ENCODE measurements at regions not wholly inside any gene's neighbourhood (a gene's known extent, or its start where the extent isn't known, plus 50 kb on each side); places are given as distances from the start of the nearest gene placed in this dataset.

DNA sequence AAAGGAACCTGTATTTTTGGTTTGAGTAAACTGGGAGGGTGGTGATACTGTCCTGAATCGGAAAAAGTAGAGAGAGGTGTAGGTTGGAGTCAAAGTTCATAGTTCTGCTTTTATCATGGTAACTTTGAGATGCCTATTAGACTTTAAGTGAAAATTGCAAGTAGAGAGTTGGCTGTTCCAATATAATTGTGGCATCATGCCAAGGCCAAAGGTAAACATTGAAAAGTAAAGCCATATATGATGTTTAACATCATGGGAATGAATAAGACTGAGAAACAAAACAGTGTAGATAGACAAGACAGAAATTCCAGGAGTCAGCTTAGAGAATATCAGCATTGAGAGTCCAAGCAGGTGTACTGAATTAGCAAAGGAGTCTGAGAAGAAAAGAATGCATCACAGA lies 570.9 kb downstream of the HTR7 start:
- Histone ChIP-seq H3K36me3 (ENCODE audit: control insufficient read depth in 2 of 2, extremely low read depth in 1 of 2, insufficient read depth in 2 of 2, low read length in 2 of 2) (no peaks in the 10 kb centered on the region), H3K4me2 (ENCODE audit: control insufficient read depth, extremely low read depth, insufficient read depth, low read depth, low read length) (no peak overlapping the region), H3K9ac (ENCODE audit: control insufficient read depth, extremely low read depth, insufficient read depth, low read length) (no peak overlapping the region), H3K9me1 (ENCODE audit: control insufficient read depth, extremely low read depth, insufficient read depth, low read length) (no peaks in the 10 kb centered on the region), H4K20me1 (ENCODE audit: control insufficient read depth, extremely low read depth, insufficient read depth, low read length) (no peaks in the 10 kb centered on the region), H3K79me2 (ENCODE audit: control insufficient read depth, insufficient read depth, low read length) (no peaks in the 10 kb centered on the region), H3K4me3 (ENCODE audit: control insufficient read depth in 2 of 3, extremely low read depth in 1 of 3, insufficient read depth in 2 of 3, low read depth in 1 of 3, low read length in 3 of 3) (no peak overlapping the region), H3K27ac (ENCODE audit: control insufficient read depth, insufficient read depth, low read length) (no peak overlapping the region), H2AFZ (ENCODE audit: control insufficient read depth, low read length) (no peak overlapping the region), H3K27me3 (ENCODE audit: control insufficient read depth, extremely low read depth, insufficient read depth, low read length) (no peaks in the 10 kb centered on the region), H3K9me3 (ENCODE audit: control insufficient read depth, low read depth, low read length) (no peaks in the 10 kb centered on the region), H3K4me1 (ENCODE audit: control insufficient read depth, extremely low read depth, insufficient read depth, low read length) (peaks cover 9% of the 10 kb centered on the region)
- no peak for FAIRE-seq
- dilution Hi-C loops (cut with MboI; ENCODE audit: extremely low pct_ligation_motif_present, low sequenced_read_pairs) = no loop called here
- TF ChIP-seq, protein P1, sequence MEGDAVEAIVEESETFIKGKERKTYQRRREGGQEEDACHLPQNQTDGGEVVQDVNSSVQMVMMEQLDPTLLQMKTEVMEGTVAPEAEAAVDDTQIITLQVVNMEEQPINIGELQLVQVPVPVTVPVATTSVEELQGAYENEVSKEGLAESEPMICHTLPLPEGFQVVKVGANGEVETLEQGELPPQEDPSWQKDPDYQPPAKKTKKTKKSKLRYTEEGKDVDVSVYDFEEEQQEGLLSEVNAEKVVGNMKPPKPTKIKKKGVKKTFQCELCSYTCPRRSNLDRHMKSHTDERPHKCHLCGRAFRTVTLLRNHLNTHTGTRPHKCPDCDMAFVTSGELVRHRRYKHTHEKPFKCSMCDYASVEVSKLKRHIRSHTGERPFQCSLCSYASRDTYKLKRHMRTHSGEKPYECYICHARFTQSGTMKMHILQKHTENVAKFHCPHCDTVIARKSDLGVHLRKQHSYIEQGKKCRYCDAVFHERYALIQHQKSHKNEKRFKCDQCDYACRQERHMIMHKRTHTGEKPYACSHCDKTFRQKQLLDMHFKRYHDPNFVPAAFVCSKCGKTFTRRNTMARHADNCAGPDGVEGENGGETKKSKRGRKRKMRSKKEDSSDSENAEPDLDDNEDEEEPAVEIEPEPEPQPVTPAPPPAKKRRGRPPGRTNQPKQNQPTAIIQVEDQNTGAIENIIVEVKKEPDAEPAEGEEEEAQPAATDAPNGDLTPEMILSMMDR (optimal IDR thresholded peaks at IDR 0.05 in 1 of 3, IDR thresholded peaks at IDR 0.05 in 1 of 3, conservative IDR thresholded peaks at IDR 0.05 in 1 of 3; ENCODE audit: extremely low read depth in 1 of 3, insufficient read depth in 2 of 3, low read length in 3 of 3) = no peak
- no peak for TF ChIP-seq EZH2 (IDR thresholded peaks at IDR 0.05; ENCODE audit: low read length)
- DNase-seq (ENCODE audit: low read depth, low spot score) = no peak

DNA sequence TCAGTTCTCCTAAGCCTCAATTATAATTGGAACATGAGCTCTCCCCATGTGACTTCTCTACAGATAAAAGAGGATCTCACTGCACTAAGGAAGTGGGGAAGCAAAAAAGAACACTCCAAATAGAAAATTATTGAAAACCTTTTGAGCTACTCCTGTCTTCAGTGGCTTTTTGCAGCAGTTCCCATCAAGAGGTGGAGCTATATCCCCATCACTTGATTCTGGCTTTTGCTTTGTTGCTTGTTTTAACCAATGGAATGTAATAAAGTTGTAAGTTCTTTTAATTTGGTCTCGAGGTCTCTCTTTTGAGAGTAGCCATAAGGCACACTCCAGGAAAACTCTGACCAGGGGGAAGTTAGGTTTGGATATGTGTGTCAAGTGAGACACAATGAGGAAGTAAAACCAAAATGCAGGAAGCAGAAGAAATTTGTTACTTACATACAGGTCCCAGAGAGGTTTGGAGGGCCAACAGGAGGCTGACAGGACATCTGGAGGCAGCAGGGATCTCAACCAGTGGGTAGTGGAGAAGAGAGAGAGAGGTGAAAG lies 569.4 kb downstream of the HTR7 start:
- no peaks in the 10 kb centered on the region for H3K36me3 ChIP-seq (ENCODE audit: control insufficient read depth in 2 of 2, extremely low read depth in 1 of 2, insufficient read depth in 2 of 2, low read length in 2 of 2)
- no peak for TF ChIP-seq EZH2 (IDR thresholded peaks at IDR 0.05; ENCODE audit: low read length)
- TF ChIP-seq, protein P1 (optimal IDR thresholded peaks at IDR 0.05 in 1 of 3, IDR thresholded peaks at IDR 0.05 in 1 of 3, conservative IDR thresholded peaks at IDR 0.05 in 1 of 3; ENCODE audit: extremely low read depth in 1 of 3, insufficient read depth in 2 of 3, low read length in 3 of 3) = peak; percentile 19 to 45 (median 36)
- H3K9me1 ChIP-seq (ENCODE audit: control insufficient read depth, extremely low read depth, insufficient read depth, low read length) = no peaks in the 10 kb centered on the region
- FAIRE-seq (peak; percentile 53), DNase-seq (ENCODE audit: low read depth, low spot score) (no peak)
- H3K4me1 ChIP-seq (ENCODE audit: control insufficient read depth, extremely low read depth, insufficient read depth, low read length) = peaks cover 9% of the 10 kb centered on the region
- no peak overlapping the region for H3K4me2 ChIP-seq (ENCODE audit: control insufficient read depth, extremely low read depth, insufficient read depth, low read depth, low read length)
- H3K27ac ChIP-seq (ENCODE audit: control insufficient read depth, insufficient read depth, low read length) = no peak overlapping the region
- H3K9ac ChIP-seq (ENCODE audit: control insufficient read depth, extremely low read depth, insufficient read depth, low read length) = no peak overlapping the region
- H4K20me1 ChIP-seq (ENCODE audit: control insufficient read depth, extremely low read depth, insufficient read depth, low read length) = no peaks in the 10 kb centered on the region
- no peaks in the 10 kb centered on the region for H3K9me3 ChIP-seq (ENCODE audit: control insufficient read depth, low read depth, low read length)
- H2AFZ ChIP-seq (ENCODE audit: control insufficient read depth, low read length) = peak overlapping the region; percentile 27
- dilution Hi-C loops (cut with MboI; ENCODE audit: extremely low pct_ligation_motif_present, low sequenced_read_pairs) = no loop called here
- H3K27me3 ChIP-seq (ENCODE audit: control insufficient read depth, extremely low read depth, insufficient read depth, low read length) = no peaks in the 10 kb centered on the region
- H3K4me3 ChIP-seq (ENCODE audit: control insufficient read depth in 2 of 3, extremely low read depth in 1 of 3, insufficient read depth in 2 of 3, low read depth in 1 of 3, low read length in 3 of 3) = no peak overlapping the region
- H3K79me2 ChIP-seq (ENCODE audit: control insufficient read depth, insufficient read depth, low read length) = no peaks in the 10 kb centered on the region
